CD4-positive, alpha-beta T cell treated with Interleukin-6 for 4 hours (primary cell): ENCODE measurements at regions not wholly inside any gene's neighbourhood (a gene's known extent, or its start where the extent isn't known, plus 50 kb on each side); places are given as distances from the start of the nearest gene placed in this dataset.
A peak's percentile ranks its signal among the peaks of the same experiment; 100 is the strongest.
"Not testable (repeated sequence)": the region's sequence is repeated elsewhere in the genome, so short reads cannot be mapped to it uniquely, and the experiment has no call there.

Experiments
- DNase-seq: peaks from one replicate; pipeline ENCODE4 v3.0.0-alpha.2; 2020; ENCODE audit warnings: mixed read lengths

- DNase-seq, result no peak
These were observed 285.8 kb upstream of the RASA1 start for GRCh38 chr5:86981898-86982297.

GRCh38 chr5:86983208-86983607 is 284.5 kb upstream of the RASA1 start:
- no peak for DNase-seq

- DNase-seq, result no peak
These were observed 280.8 kb upstream of the RASA1 start for GRCh38 chr5:86986837-86987236.

- no peak for DNase-seq
These were observed 270.2 kb upstream of the RASA1 start for GRCh38 chr5:86997516-86997915.

- no peak for DNase-seq
These were observed 267.7 kb upstream of the RASA1 start for GRCh38 chr5:86999951-87000350.

GRCh38 chr5:87002485-87002884 is 265.2 kb upstream of the RASA1 start:
- no peak for DNase-seq

- no peak for DNase-seq
These were observed 263.6 kb upstream of the RASA1 start for GRCh38 chr5:87004101-87004500.

GRCh38 chr5:87007737-87008136 is 259.9 kb upstream of the RASA1 start:
- DNase-seq, result no peak

GRCh38 chr5:87008751-87009560 is 258.7 kb upstream of the RASA1 start:
- no peak for DNase-seq

GRCh38 chr5:87010736-87011135 is 256.9 kb upstream of the RASA1 start:
- DNase-seq, result no peak

- DNase-seq, result no peak
These were observed 251.8 kb upstream of the RASA1 start for GRCh38 chr5:87015901-87016300.

- DNase-seq, result peak; percentile 51
These were observed 247.4 kb upstream of the RASA1 start for GRCh38 chr5:87020099-87020934.

- no peak for DNase-seq
These were observed 245.3 kb upstream of the RASA1 start for GRCh38 chr5:87022415-87022814.

- DNase-seq, result no peak
These were observed 240.1 kb upstream of the RASA1 start for GRCh38 chr5:87027570-87027969.

GRCh38 chr5:87029951-87030350 is 237.7 kb upstream of the RASA1 start:
- no peak for DNase-seq

GRCh38 chr5:87030699-87031098 is 237.0 kb upstream of the RASA1 start:
- no peak for DNase-seq

GRCh38 chr5:87034557-87034956 is 233.1 kb upstream of the RASA1 start:
- DNase-seq, result no peak

- no peak for DNase-seq
These were observed 225.1 kb upstream of the RASA1 start for GRCh38 chr5:87042554-87042953.

- DNase-seq, result no peak
These were observed 219.5 kb upstream of the RASA1 start for GRCh38 chr5:87048156-87048555.

GRCh38 chr5:87049012-87049411 is 218.7 kb upstream of the RASA1 start:
- not testable (repeated sequence) for DNase-seq

GRCh38 chr5:87051502-87052113 is 216.1 kb upstream of the RASA1 start:
- no peak for DNase-seq

GRCh38 chr5:87053146-87053545 is 214.5 kb upstream of the RASA1 start:
- DNase-seq, result no peak

- DNase-seq, result no peak
These were observed 212.9 kb upstream of the RASA1 start for GRCh38 chr5:87054821-87055220.

- DNase-seq, result no peak
These were observed 206.6 kb upstream of the RASA1 start for GRCh38 chr5:87061046-87061445.
